ENCODE measurements at regions not wholly inside any gene's neighbourhood (a gene's known extent, or its start where the extent isn't known, plus 50 kb on each side); places are given as distances from the start of the nearest gene placed in this dataset.
"Not testable (repeated sequence)": the region's sequence is repeated elsewhere in the genome, so short reads cannot be mapped to it uniquely, and the experiment has no call there.

DNA sequence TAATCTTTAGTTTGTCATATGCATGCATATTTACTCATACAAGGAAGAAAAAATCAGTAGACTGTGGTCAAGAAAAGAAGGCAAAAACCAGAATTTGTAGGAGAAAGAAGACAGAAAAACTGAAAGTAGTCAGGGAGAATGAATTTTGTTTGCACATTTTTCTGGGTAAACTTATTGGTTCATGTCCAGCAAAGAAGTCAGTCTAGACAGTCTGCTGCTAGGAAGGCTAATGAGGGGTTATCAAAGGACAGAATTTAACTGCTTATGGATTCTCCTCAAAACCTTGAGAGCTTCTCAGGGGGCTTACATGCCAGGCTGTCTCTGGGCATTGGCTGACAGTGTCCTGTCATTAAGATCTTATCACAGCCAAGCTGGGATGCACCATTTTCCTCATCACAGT, 293.9 kb downstream of the RPAP3 start:
- DNase-seq (ENCODE audit: low spot score), result peak; percentile 69

DNA sequence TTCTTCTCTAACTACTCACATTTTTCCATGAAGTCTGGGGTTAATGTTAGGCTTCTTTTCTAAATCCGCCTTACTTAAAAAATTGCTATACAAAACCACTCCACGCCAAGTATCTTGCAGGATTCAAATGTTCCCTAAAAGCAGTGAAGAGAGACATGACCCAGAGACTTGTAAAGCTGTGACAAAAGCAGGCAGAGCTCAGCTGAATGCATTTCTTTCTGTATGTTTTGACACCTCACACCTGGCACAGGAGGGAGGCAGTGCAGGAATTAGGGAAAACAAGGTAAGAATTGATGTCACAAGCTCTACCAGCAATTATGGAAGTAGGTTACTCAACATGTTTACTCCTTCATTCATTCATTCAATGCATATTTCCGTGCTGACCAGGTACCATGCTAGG, 295.0 kb downstream of the RPAP3 start:
- no peak for DNase-seq (ENCODE audit: low spot score)

DNA sequence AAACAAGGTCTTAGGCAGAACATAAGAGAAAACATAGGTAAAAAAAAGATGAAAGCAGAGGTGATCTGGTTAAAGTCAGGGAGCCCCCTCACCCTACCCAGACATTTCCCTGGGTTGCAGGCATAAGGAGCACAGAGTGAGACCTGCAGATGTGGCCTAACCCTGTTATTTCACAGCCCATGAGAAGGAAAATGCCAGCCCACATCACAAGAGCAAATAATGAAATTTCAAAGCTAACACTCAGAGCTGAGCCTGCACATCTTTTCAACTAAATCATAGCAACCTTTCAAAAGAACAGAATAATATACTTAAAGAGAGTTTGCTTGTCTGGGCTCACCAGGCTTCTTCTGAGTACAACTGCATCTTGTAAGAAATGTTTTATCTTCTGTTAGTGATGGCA, 295.4 kb downstream of the RPAP3 start:
- DNase-seq (ENCODE audit: low spot score), result no peak

DNA sequence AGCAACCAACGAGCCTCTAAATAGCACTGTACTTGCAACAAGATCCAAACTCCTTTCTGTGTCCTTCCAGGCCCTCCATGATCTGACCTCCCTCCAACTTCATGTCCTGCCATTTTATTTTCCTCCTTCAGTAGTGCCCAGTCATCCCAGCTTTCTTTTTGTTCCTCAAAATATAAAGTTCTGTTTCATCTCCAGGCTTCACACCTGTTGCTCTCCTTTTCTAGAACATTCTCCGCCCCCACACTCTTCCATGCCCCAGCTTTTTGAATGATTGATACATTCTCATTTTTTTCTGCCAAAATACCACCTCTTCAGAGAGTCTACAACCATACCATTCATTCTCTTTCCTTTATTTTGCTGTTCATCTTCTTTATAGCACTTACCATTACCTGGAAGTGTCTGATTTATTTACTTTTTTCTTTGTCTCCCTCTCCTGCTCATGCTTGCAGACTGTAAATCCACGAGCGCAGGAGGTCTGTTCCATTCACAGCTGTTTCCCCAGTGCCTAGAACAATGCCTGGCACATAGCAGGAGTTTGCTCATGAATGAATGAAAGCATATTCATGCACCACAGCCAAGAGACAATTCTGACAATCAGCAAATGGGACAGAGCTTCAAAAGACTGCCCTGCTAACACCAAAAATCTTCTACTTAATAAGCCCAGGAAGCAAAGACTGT, 296.4 kb downstream of the RPAP3 start:
- DNase-seq (ENCODE audit: low spot score), result no peak

DNA sequence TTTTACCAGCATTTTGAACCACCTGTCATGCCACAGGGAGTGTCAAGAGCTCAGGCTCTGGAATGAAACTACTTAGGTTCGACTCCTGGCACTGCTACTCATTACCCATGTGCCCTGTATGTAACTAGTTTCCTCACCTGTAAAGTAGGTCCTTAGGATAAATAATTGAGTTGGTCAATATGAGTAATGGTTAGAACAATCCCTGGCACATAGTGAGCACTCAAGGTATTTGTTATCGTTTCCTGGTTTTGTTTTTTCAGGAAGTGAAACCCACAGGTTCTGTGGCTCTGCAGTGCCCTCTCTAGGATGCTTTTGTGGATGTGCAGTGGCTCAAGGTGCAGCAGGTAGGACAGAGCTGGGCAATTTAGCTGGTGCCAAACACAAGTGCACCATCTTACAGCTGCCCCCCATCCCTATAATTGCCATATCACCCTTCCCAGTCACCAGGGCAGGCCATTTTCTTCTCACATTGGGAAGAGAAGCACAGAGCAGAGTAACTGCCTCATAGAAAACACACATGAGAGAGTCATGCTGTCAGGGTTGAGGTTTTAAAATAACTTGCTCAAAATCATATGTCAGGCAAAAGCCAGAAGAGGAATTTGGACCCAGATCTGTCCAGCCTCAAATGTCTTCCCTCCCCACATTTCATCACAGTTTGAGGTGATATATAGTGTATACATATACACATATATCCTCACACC, 297.5 kb downstream of the RPAP3 start:
- no peak for DNase-seq (ENCODE audit: low spot score)

DNA sequence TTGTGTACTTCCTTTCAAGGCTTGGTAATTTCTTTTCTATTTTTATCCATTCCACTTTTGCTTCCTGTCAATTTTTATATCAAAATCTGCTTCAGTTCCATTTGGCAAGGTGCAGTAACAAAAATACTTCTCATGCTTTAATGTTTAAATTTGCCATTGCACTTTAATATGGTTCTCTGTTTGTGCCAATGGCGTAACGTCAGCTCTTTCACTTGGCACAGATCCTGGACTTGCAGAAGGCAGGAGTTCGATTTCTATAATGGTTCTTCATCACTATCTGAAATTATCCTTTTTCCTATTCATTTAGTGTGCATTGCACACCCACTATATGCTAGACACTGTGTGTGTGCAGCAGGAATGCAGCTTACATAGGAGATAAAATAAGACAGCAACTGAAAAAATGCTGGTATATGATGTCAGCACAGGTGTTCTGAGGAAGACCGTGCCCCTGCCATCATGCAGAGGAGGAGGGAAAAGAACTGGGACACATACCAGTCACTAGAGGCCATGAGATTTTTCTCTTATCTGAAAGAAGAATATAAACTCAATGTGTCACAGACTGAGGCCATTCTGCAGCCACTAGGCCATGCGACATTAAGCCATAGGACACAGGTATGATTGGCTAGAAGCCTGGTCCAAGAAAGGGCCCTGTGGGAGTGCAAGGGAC, 298.2 kb downstream of the RPAP3 start:
- no peak for DNase-seq (ENCODE audit: low spot score)

DNA sequence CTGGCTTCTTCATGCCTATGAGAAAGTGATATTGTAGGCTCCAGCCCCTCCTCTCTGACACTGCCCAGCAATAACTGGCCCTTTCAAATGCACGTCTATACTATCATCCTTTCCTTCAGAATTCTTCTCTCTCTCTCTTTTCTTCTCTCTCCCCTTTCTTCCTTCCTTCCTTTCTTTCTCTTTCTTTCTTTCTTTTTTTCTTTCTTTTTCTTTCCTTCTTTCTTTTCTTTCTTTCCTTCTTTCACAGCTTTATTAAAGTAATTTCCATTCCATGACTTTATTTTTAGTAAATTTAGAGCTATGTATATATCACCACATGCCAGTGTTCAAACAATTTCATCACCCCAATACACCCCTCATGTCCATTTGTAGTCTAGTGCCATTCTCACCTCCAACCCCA, 302.1 kb downstream of the RPAP3 start:
- DNase-seq (ENCODE audit: low spot score), result no peak

DNA sequence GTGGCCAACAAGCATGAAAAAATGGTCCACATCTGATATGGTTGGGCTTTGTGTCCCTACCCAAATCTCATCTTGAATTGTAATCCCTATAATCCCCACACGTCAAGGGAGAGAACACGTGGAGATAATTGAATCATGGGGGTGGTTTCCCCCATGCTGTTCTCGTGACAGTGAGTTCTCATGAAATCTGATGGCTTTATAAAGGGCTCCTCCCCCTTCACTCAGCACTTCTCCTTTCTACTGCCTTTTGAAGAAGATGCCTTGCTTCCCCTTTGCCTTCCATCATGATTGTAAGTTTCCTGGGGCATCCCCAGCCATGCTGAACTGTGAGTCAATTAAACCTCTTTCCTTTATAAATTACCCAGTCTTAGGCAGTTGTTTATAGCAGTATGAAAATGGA, 304.6 kb downstream of the RPAP3 start:
- DNase-seq (ENCODE audit: low spot score), result not testable (repeated sequence)

DNA sequence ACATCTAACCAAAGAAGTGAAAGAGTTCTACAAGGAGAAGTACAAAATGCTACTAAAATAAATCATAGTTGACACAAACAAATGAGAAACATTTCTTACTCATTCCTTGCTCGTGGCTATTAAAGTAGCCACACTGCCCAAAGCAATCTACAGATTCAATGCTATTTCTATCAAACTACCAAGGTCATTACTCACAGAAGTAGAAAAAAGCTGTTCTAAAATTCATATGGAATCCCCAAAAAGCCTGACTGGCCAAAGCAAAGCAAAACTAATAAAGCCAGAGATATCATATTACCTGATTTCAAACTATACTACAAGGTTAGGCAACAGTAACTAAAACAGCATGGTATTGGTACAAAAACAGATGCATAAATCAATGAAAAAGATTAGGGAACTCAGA, 305.6 kb downstream of the RPAP3 start:
- no peak for DNase-seq (ENCODE audit: low spot score)

DNA sequence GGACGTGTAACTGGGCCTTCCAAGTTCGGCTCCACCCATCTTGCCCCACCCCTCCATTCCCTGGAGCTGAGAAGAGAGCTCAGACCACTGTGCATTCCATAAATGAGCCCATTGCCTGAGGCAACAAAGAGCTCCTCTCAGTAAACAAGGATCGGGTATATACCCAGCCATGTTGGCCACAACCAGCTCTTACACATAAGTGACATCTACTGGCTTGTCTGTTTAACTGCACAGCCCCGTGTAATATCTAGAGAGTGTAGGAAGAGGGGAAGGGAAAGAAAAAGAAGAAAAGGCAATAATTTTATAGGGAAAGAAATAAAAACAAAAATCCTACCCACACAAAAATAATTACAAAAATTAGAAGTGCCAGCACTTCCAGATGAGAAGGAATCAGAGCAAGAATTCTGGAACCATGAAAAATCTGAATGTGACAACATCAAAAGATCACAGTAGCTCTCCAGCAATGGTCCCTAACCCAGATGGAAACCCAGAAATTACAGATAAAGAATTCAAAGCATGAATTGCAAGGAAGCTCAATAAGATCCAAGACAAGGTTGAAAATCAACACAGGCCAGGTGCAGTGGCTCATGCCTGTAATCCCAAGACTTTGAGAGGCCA, 308.1 kb downstream of the RPAP3 start:
- no peak for DNase-seq (ENCODE audit: low spot score)

DNA sequence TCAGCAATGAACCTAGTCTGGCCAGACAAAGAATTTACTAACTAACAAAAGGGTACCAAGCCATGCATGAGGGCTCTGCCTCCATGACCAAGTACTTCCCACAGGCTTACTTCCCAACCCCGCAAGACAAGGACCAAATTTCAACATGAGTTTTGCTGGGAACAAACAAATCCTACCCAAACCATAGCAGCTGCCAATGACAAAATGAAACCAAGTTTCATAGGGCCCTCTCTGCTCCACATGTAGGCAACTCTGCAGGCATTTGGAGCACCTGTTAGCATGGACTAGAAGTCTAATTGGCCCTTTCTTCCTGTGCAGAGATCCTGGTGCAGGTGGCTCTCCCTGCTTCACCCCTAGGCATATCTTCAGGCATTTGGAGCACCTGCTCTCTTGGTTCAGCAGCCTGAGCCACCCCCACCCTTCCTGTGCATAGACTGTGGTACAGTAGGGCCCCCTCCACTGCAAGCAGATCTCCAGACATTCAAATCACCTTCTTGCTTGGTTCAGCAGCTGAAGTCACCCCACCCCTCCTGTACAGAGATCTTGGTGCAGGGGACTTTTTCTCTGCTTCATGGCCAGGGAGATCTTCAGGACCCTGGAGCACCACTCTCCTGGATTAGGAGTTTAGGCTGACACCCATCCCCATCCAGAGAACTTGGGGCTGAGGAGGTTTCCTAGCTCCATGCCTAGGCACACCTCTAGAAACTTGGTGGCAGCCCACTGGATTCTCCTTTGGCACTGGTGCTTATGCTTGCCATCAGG, 308.7 kb downstream of the RPAP3 start:
- no peak for DNase-seq (ENCODE audit: low spot score)

DNA sequence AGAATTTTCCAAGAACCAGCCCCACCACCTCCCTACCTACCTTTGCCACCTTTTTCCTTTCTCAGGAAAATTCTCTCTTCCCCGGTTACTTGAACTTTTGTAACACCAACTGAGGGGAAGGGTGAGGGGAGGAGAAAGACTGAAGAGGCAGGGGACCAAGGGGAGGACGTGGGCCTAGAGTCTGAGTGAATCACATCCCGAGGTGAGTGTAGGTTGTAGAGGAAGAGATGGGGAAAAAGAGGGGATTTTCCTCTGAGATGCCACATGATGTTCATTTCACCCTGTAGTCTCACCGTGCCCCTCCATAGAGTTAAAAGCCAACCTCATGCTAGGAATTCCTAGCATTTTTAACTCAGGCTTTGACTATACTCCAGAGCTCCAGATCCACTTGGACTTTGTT, 311.8 kb downstream of the RPAP3 start:
- no peak for DNase-seq (ENCODE audit: low spot score)

DNA sequence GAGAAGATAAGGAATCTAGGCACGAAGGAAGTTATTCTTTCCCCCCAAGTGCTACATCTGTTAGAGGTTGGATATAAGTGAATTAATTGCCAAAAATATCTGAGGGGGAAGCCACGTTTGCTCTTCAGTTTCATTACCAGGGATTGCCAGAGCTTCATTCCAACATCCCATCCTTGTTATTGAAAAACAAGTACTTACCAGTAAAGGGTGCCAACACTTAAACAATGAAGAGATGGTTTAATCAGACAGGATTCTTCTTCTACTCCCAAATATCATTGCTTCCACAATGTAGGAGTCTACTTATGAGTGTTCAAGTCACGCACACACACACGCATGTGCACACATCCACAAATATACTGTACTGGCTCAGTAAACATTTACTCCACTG, 312.4 kb downstream of the RPAP3 start:
- no peak for DNase-seq (ENCODE audit: low spot score)

DNA sequence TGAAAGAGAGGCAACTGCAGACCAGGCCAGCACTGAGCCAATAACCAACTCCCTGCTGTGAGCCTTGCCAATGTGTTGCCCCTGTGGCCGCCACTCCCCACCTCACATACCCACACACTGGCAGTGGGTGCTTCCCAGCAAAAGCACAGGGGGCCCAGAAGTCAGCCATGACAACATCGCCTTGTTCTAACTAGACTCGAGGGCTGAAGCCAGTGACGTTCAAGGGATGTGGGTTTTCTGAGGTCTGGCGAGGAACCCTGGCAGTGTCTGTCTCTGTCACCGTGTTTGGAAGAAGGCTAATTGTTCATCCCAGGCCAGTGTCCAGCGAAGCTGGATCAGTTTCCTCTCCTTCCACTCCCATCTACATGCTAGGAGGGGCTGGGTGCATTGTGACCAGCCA, 311.8 kb upstream of the AMIGO2 start:
- DNase-seq (ENCODE audit: low spot score), result no peak

DNA sequence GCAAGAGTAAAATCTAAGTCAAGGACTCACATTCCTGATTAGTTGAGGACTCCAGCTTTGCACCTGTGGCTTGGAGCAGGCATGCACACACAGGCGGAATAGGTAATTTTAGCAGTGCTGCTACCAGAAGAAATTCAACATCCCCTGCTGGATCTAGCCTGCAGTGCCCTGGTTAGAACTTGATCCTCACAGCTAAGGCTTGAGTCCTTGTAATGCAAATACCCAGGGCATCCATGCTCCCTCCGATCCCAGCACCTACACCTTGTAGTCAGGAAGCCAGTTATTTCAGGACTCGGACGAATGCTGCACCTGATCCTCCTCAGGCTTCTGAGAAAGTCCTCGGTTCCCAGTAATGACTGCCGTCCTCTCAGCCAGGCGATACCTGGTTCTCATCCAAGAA, 309.0 kb upstream of the AMIGO2 start:
- no peak for DNase-seq (ENCODE audit: low spot score)

DNA sequence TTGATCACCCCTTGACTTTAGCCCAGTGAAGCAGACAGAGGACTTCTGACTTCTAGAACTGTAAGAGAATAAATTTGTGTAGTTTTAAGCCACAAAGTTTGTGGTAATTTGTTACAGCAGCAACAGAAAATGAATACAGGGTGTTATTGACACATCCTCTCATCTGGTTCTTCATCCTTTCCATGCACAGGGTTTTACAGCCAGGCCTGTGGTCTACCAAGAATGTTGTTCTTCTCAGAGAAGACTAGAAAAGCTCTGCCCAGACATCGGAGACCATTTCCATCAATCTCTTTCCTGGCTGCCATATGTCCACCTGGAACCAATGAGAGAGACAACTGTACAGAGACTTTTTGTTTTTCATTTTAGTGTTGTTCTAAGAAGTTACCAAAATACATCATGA, 308.2 kb upstream of the AMIGO2 start:
- DNase-seq (ENCODE audit: low spot score), result no peak

DNA sequence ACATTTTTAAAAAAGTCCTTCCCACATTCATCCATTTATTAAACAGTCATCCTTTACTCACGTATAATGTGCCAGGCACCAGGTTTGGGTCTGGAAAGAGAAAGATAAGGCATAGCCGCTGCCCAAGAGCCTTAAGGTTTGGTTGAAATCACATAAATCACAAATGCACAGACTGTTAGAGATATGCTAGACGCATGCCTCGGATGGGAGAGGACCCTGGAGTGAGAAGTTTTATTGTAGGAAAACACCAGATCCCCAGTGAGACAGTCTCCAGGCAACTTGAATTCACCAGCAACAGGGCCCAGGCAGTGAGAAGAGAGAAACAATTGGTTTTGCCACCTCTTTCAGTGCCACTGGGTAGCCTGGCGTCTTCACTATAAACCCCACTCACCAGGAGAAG, 305.9 kb upstream of the AMIGO2 start:
- DNase-seq (ENCODE audit: low spot score), result no peak

DNA sequence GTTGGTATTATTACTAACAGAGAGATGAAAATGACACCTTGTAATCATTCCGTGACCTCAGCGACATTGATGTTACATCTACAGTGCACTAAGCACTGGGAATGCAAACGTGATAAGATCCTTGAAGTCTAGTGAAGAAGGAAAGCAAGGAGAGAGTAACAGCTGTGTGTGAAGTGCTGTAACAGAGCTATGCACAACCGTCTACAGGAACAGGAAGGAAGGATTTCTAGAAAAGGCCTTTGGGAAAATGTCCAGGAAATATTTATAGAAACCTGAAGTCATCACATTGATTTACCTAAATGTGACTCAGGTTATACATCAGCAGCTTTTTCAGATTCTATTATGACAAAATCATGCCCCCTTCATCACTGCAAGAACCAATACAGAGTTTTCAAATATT, 304.2 kb upstream of the AMIGO2 start:
- peak; percentile 53 for DNase-seq (ENCODE audit: low spot score)

DNA sequence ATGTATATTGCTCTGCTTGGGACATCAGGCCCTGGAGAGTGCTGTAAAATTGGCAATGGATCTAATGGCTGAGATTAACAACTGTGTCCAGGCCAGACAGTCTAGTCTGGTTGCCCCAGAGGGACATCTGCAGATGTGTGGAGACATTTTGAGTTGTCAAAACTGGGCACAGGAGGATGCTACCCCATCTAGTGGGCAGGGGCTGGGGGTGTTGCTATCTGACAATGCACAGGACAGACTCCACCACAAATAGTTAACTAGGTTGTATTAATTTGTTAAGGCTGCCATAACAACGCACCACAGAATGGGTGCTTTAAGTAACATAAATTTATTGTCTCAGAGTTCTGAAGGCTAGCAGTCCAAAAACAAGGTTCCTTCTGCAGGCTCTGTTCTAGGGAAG, 302.5 kb upstream of the AMIGO2 start:
- no peak for DNase-seq (ENCODE audit: low spot score)

DNA sequence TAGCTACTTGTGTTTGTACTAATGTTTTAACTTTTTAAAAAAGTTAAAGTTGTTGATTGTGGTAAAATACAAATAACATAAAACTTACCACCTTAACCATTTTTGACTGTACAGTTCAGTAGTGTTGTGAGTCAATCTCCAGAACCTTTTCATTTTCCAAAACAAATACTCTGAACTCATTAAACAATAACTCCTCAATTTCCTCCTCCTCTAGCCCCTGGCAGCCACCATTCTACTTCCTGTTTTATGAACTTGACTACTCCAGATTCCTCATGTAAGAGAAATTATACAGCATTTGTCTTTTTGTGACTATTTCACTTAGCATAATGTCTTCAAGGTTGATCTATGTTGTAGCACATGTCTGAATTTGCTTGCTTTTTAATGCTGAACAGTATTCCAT, 299.1 kb upstream of the AMIGO2 start:
- no peak for DNase-seq (ENCODE audit: low spot score)

DNA sequence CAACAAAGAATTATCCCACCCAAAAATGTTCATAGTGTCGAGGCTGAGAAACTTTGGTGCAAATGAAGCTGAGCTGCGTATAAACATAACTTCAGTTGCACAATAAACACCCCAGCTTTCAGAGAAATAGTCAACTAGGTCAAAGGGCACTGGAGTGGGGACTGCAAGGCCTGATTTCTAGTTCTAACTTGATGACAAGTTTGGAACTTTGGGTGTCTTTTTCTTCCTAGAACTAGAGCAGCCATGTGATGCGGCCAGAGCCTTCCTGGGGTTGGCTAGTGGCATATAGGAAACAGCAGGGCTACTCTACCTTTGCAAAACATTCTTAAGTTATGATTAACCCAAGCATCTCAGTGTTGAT, 298.4 kb upstream of the AMIGO2 start:
- DNase-seq (ENCODE audit: low spot score), result no peak
